ENCODE measurements at regions not wholly inside any gene's neighbourhood (a gene's known extent, or its start where the extent isn't known, plus 50 kb on each side); places are given as distances from the start of the nearest gene placed in this dataset.

- Histone ChIP-seq H3K9me3 (no peaks in the 10 kb centered on the region), H3K4me1 (no peaks in the 10 kb centered on the region), H3K27ac (no peak overlapping the region), H3K27me3 (no peaks in the 10 kb centered on the region), H3K4me3 (no peak overlapping the region), H3K36me3 (no peaks in the 10 kb centered on the region)
- no peak for DNase-seq (ENCODE audit: low spot score)
- TF ChIP-seq, protein P1, sequence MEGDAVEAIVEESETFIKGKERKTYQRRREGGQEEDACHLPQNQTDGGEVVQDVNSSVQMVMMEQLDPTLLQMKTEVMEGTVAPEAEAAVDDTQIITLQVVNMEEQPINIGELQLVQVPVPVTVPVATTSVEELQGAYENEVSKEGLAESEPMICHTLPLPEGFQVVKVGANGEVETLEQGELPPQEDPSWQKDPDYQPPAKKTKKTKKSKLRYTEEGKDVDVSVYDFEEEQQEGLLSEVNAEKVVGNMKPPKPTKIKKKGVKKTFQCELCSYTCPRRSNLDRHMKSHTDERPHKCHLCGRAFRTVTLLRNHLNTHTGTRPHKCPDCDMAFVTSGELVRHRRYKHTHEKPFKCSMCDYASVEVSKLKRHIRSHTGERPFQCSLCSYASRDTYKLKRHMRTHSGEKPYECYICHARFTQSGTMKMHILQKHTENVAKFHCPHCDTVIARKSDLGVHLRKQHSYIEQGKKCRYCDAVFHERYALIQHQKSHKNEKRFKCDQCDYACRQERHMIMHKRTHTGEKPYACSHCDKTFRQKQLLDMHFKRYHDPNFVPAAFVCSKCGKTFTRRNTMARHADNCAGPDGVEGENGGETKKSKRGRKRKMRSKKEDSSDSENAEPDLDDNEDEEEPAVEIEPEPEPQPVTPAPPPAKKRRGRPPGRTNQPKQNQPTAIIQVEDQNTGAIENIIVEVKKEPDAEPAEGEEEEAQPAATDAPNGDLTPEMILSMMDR (IDR thresholded peaks at IDR 0.05) = no peak
Observed at GRCh38 chr18:1394966-1395365, 490.3 kb downstream of the ADCYAP1 start.

GRCh38 chr18:1408376-1408775 is 503.7 kb downstream of the ADCYAP1 start:
- Histone ChIP-seq H3K27me3 (no peaks in the 10 kb centered on the region), H3K9me3 (no peaks in the 10 kb centered on the region), H3K4me1 (no peaks in the 10 kb centered on the region), H3K27ac (no peak overlapping the region), H3K4me3 (no peak overlapping the region), H3K36me3 (no peaks in the 10 kb centered on the region)
- TF ChIP-seq, protein P1 (IDR thresholded peaks at IDR 0.05) = no peak
- no peak for DNase-seq (ENCODE audit: low spot score)

DNA sequence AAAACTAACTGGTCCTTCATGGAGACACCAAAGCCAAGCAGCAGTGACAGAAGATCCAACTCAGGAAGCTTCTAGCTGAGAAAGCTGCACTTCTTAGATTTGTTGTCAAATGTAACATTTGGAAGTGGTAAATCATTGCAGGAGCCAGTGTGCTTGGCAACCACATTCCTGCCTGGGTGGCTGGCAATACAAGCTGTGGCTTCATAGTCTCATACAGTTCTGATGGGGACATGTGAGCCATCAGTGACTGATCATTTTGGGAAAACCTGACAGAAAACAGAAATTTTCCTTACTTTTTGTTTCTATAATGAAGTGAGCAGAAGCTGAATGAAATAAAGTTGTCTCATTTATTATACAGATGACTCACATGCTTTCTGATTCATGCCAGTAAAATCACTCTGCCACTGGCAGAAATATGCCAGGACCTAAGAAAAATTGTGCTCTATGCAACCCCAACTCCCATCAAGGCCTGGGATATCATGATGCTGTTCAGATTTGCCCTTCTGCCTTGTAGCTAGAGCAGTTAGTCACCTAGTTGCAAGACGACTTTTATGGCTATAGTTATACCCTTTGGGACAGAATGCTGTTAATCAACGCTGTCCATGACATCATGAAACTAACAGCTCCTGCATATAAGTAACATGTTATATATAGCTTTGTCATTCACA is 508.1 kb downstream of the ADCYAP1 start:
- no peak overlapping the region for H3K4me3 ChIP-seq
- TF ChIP-seq, protein P1 (IDR thresholded peaks at IDR 0.05) = no peak
- DNase-seq (ENCODE audit: low spot score) = no peak
- no peaks in the 10 kb centered on the region for H3K36me3 ChIP-seq
- H3K4me1 ChIP-seq = no peaks in the 10 kb centered on the region
- no peaks in the 10 kb centered on the region for H3K27me3 ChIP-seq
- no peak overlapping the region for H3K27ac ChIP-seq
- H3K9me3 ChIP-seq = no peaks in the 10 kb centered on the region

GRCh38 chr18:1413323-1413675 is 508.6 kb downstream of the ADCYAP1 start:
- DNase-seq (ENCODE audit: low spot score) = no peak
- TF ChIP-seq, protein P1 (IDR thresholded peaks at IDR 0.05) = no peak

GRCh38 chr18:1416074-1416473 is 511.4 kb downstream of the ADCYAP1 start:
- Histone ChIP-seq H3K27me3 (no peaks in the 10 kb centered on the region), H3K4me1 (no peaks in the 10 kb centered on the region), H3K36me3 (no peaks in the 10 kb centered on the region), H3K27ac (no peak overlapping the region), H3K4me3 (no peak overlapping the region), H3K9me3 (no peaks in the 10 kb centered on the region)
- TF ChIP-seq, protein P1 (IDR thresholded peaks at IDR 0.05) = no peak
- DNase-seq (ENCODE audit: low spot score) = no peak

More at GRCh38 chr18:1413323-1413675, 508.6 kb downstream of the ADCYAP1 start:
- Histone ChIP-seq H3K4me1 (no peaks in the 10 kb centered on the region), H3K27me3 (no peaks in the 10 kb centered on the region), H3K27ac (no peak overlapping the region), H3K4me3 (no peak overlapping the region), H3K36me3 (no peaks in the 10 kb centered on the region), H3K9me3 (no peaks in the 10 kb centered on the region)

DNA sequence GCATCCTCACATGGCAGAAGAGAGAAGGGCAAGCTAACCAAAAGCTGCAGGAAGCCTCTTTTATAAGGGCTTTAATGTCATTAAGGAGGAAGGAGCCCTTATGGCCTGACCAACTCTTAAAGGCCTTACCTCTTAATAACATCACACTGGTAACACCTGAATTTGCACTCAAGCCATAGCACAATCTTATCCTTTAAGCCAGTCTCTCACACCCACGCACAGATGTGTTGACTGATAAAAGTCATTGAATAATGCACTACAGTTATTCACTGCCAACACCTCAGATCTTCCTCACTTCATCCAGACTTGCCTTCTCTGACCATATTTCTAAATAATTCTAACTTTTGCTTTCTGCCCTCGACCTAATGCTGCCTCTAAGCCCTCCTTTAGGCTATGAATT is 516.8 kb downstream of the ADCYAP1 start:
- TF ChIP-seq, protein P1 (IDR thresholded peaks at IDR 0.05) = no peak
- Histone ChIP-seq H3K9me3 (no peaks in the 10 kb centered on the region), H3K27ac (no peak overlapping the region), H3K36me3 (no peaks in the 10 kb centered on the region), H3K4me1 (no peaks in the 10 kb centered on the region), H3K4me3 (no peak overlapping the region), H3K27me3 (no peaks in the 10 kb centered on the region)
- no peak for DNase-seq (ENCODE audit: low spot score)
